Endothelial cell of umbilical vein (primary cell): ENCODE measurements at regions not wholly inside any gene's neighbourhood (a gene's known extent, or its start where the extent isn't known, plus 50 kb on each side); places are given as distances from the start of the nearest gene placed in this dataset.

Source experiments
- CTCF ChIP-seq, 2 donors: IDR thresholded peaks; 1 replicate in 1 of 2; 2 replicates in 1 of 2; pipeline ENCODE4 v1.5.1; 2011; ENCODE audit warnings: low read length in 2 of 2, mild to moderate bottlenecking in 2 of 2, moderate library complexity in 2 of 2, control low read depth in 1 of 2, inconsistent platforms in 1 of 2, low read depth in 1 of 2; ENCODE audit not compliant: insufficient read depth in 1 of 2; ENCODE audit errors: extremely low read depth in 1 of 2
- EZH2 ChIP-seq: IDR thresholded peaks from 2 replicates; pipeline ENCODE4 v1.6.1; 2012; ENCODE audit warnings: borderline replicate concordance, low read depth, mild to moderate bottlenecking, moderate library complexity, low read length, inconsistent platforms; ENCODE audit not compliant: severe bottlenecking
- FOS ChIP-seq: IDR thresholded peaks from 2 replicates; pipeline ENCODE4 v1.6.1; 2011; ENCODE audit warnings: mild to moderate bottlenecking, low read length, moderate library complexity, borderline replicate concordance; ENCODE audit not compliant: insufficient read depth
- JUN ChIP-seq: IDR thresholded peaks from 2 replicates; pipeline ENCODE4 v1.6.1; 2011; ENCODE audit warnings: borderline replicate concordance, low read depth; ENCODE audit not compliant: insufficient read length, insufficient read depth
- MYC ChIP-seq: IDR thresholded peaks from one replicate; pipeline ENCODE4 v1.6.1; 2011; ENCODE audit warnings: mild to moderate bottlenecking, low read depth, low read length
- POLR2A ChIP-seq: IDR thresholded peaks from 2 replicates; pipeline ENCODE4 v1.6.1; 2012; ENCODE audit warnings: low read depth, mild to moderate bottlenecking, control low read depth, low read length
- POLR2AphosphoS5 ChIP-seq: IDR thresholded peaks from 2 replicates; pipeline ENCODE4 v1.6.1; 2012; ENCODE audit warnings: low read depth, mild to moderate bottlenecking, control low read depth, low read length, moderate library complexity; ENCODE audit not compliant: insufficient read depth

GRCh38 chr5:145204743-145205142 lies 630.4 kb downstream of the PRELID2 start:
- no peak for TF ChIP-seq JUN
- no peak for TF ChIP-seq CTCF (IDR thresholded peaks at IDR 0.05; ENCODE audit: extremely low read depth in 1 of 2, insufficient read depth in 1 of 2, low read depth in 1 of 2, low read length in 2 of 2)
- TF ChIP-seq EZH2, result no peak
- TF ChIP-seq POLR2AphosphoS5, result no peak
- TF ChIP-seq POLR2A, result no peak
- no peak for TF ChIP-seq MYC
- no peak for TF ChIP-seq FOS
